EL (cell line): ENCODE measurements at regions not wholly inside any gene's neighbourhood (a gene's known extent, or its start where the extent isn't known, plus 50 kb on each side); places are given as distances from the start of the nearest gene placed in this dataset.
"Not testable (repeated sequence)": the region's sequence is repeated elsewhere in the genome, so short reads cannot be mapped to it uniquely, and the experiment has no call there.

Source experiments
- DNase-seq: peaks from one replicate; pipeline ENCODE4 v3.0.0-alpha.2; 2016

GRCh38 chr16:82293671-82294070 lies 123.6 kb upstream of the MPHOSPH6 start:
- no peak for DNase-seq

GRCh38 chr16:82287937-82288336 lies 117.9 kb upstream of the MPHOSPH6 start:
- no peak for DNase-seq

DNA sequence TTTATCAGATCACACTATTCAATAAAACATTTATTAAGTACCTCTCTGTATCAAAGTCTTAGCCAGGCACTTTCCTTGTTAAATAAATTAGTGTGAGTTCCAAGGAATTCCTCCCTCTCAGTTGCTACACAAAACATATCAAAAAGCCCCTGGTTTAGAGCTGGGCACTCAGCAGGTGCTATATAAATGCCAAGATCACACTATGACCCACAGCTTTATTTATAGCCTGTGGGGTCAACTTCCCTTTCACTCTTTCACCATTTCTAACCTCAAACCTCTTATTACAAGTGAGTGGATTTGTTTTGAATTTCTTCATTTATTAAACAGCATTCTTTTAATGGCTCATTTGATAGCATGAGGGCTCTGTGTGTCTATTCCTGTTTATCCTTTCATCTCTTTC lies 112.6 kb upstream of the MPHOSPH6 start:
- DNase-seq: no peak

DNA sequence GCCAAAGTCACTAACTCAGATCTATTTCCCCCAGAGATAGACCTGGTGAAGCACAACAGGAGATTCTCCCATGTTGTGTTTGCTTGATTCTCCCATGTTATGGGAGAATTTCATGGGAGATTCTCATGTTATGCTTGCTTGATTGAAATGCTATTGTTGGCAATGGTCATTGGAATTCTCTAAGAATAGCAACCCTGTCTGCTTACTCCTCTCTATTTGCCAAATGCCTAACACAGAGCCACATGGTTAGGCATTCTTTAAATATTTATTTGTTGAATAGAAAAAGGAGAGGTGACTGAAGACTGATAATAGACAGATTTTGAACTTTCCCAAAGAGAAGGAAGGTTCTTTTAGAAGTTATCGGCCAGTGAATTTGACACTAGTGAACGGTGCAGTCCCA lies 111.5 kb upstream of the MPHOSPH6 start:
- no peak for DNase-seq

DNA sequence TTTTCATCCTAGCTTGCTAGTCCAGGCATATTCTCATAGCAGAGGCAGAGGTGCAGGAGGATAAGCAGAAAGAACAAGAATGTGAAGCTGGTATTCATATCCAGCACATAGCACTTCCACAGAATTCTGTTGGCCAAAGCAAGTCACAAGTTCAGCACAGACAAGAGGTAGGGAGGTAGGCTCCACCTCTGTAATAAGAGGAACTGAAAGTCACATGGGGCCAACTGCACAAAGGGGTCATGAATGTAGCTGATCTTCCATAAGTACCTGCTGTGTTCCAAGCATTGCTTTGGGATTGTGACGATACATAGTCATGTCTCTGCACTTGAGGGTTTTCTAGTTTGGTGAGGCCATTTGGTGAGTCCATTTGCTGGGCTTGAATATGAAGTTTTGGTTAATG lies 110.8 kb upstream of the MPHOSPH6 start:
- DNase-seq: no peak

- not testable (repeated sequence) for DNase-seq
Observed at GRCh38 chr16:82275349-82275748, 105.3 kb upstream of the MPHOSPH6 start.

GRCh38 chr16:82271636-82272035 lies 101.6 kb upstream of the MPHOSPH6 start:
- DNase-seq: no peak

GRCh38 chr16:82267675-82268074 lies 97.7 kb upstream of the MPHOSPH6 start:
- DNase-seq: not testable (repeated sequence)

DNA sequence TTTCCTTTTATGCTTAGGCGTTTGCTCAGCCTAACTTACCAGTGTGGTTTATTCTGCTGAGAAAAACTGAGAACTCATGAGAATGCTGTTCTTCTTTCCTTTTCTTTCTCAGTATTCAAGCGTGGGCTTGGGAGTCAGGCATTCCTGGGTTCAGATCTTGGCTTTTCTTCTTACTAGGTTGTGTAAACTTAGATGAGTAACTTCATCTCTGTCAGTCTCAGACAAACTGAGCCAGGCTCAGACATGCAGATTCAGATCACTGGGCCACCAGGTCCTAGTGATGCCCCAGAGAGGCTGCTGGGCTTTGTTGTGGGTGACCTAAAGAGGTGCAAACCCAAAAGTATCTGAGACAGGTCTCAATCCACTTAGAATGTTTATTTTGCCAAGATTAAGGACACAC lies 95.8 kb upstream of the MPHOSPH6 start:
- DNase-seq: no peak

DNA sequence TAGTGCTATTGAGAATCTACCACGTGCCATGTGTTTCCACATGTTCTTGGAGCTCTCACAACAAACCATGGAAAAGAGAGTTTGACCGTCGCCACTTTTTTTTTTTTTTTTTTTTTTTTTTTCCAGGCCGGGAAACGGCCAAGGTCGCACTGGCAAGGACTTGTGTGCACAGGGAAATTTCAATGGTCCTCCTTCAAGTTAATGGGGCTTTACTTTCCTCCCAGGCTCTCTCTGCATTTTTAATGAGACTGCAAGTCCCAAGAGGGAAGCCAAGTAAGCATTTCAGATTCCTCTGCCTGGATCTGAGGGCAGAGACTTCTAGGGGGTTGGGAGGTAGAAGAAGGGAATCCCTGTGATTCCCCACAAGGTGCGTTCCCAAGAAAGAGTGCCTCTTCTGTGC lies 94.7 kb upstream of the MPHOSPH6 start:
- no peak for DNase-seq

- DNase-seq: peak; percentile 53
Observed at GRCh38 chr16:82263521-82264143, 93.6 kb upstream of the MPHOSPH6 start.

DNA sequence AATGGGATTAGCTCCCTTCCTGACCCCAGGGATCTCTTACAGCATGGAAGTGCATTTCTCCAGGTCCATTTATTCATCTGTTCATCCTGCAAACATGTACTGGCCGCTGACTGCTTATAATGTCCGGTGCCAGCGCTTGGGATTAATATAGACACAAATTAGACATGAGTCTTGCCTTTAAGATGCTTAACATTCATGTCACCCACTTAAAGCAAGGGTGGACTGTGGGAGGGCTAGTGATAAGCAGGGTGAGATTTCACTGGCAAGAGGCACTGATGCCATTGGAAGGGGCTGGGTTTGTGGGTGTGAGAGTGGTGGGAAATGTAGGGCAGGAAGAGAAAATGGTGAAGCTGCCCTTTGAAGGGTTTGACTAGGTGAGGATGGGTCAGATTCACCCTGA lies 92.2 kb upstream of the MPHOSPH6 start:
- no peak for DNase-seq

- no peak for DNase-seq
Observed at GRCh38 chr16:82260212-82260795, 90.3 kb upstream of the MPHOSPH6 start.

- DNase-seq: no peak
Observed at GRCh38 chr16:82259731-82260130, 89.7 kb upstream of the MPHOSPH6 start.

- no peak for DNase-seq
Observed at GRCh38 chr16:82257990-82258389, 88.0 kb upstream of the MPHOSPH6 start.

DNA sequence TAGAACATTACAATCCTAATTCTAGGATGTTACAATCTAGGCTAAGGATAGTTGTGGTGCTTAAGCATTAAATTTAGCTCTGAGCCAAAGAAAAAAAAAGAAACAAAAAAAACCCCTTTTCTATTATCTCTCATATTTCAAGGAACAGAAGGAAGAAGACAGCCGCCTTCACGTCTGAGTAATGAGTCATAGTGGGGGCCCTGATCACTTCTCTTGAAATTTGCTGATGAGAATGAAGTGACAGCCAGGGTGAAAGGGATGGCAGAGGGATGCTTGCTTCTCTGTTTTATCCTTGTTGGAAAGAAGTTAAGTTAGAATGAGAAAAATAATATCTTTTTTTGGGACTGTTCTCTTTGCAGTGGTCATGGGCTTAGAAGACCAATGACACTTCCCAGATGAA lies 82.6 kb upstream of the MPHOSPH6 start:
- no peak for DNase-seq

DNA sequence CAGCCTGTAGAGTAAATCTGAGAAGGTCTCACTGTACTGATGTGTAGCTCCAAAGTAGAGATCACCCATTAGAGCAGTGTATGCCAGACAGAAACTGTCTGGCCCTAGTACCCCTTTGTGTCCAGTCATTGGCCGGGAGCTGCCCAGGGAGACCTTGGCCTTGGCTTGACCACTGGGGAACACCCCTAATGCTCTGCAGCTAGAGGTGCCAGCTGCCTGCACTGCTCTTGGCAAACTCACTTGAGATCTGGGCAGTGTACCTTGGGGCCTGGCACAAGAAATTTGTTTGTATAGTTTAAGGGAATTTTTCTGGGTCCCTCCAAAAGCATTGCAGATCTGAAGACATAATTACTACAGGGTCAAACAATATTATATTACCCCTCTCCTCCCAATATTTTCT lies 78.7 kb upstream of the MPHOSPH6 start:
- no peak for DNase-seq

DNA sequence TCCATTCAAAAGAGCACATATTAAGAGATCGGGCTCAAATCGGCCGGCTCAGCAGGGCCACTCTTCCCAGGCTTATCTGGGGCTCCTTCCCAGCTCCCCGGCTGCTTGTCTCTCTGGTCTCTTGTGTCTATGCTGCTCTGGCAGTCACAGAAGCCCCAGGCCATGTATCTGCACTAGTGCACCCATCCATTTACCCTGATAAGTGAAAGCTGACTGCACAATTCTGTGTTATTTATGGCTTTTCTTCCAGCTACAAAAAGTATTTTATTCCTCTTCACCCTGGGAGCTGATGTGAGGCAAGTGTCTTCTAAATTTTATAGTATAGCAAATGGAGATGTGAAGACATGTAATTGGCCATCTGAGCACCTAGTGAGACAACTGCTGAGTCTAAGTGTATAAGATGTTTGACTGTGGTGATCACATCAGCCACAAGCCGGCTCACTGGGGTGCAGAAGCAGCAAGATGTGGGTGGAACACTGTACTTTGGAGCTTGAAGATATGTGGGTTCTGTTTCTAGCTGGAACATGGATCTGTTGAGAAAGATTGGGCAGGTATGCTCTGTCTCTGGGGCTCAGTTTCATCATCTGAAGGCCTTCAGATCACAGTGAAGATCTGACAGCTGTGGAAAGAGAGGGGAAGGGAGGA lies 78.1 kb upstream of the MPHOSPH6 start:
- no peak for DNase-seq

- DNase-seq: no peak
Observed at GRCh38 chr16:82242201-82242600, 72.2 kb upstream of the MPHOSPH6 start.

GRCh38 chr16:82241469-82242052 lies 71.5 kb upstream of the MPHOSPH6 start:
- DNase-seq: no peak

DNA sequence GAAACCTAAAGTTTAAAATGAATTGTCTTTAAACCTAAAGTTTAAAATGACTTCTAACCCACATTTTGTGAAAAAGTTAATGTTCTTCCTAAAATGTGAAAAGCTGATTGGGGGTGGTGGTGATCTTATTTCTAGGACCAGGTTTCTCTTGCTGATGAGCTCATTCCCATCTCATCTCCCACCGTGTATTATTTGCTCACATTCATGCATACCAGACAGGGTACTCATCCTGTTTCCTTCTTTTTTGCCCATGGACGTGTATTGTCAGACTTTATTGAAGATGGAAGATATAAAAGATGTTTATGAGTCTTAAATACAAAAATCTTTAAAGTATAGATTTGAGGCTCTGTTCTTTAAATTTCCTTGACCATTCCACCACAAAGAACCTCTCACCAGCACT lies 70.1 kb upstream of the MPHOSPH6 start:
- DNase-seq: peak; percentile 2

DNA sequence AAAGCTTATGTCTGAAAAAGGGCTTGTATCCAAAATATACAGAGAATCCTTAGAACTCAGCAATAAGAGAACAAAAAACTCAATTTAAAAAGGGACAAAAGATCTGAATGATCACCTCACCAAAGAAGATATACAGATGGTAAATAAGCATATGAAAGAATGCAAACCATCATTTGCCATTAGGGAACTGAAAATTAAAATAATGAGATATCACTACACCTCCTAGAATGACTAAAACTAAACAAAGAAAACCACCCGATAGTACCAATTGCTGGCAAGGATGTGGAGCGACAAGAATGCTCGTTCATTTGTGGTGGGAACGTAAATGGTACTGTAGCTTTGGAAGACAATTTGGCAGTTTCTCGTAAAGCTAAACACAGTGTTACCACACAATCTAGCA lies 66.9 kb upstream of the MPHOSPH6 start:
- DNase-seq: no peak

- DNase-seq: no peak
Observed at GRCh38 chr16:82236415-82236814, 66.4 kb upstream of the MPHOSPH6 start.

DNA sequence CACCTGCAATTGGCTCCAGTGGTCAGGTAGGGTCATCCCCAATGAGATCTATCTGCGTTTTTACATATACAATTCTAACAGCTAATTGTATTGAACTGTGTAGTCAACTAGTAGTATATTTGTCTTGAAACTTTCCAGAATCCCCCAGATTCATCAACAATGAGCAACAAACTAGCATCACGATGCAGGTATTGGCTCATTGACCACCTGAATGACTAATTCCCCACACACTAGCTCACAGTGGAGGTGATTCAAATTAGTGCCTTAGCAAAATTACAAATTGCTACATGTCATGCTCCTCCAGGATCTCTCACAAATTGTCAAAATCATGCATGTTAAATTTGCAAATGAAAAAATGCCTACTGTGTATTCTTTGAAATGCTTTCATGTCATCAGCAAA lies 62.8 kb upstream of the MPHOSPH6 start:
- no peak for DNase-seq
